Neuronal stem cell (in vitro differentiated cells): ENCODE measurements at regions not wholly inside any gene's neighbourhood (a gene's known extent, or its start where the extent isn't known, plus 50 kb on each side); places are given as distances from the start of the nearest gene placed in this dataset.

Source experiments
- DNase-seq: peaks from one replicate; pipeline ENCODE4 v3.0.0-alpha.2; 2013; ENCODE audit warnings: low spot score
- H2AFZ ChIP-seq: one replicate; pipeline ENCODE4 v1.6.1; 2013; ENCODE audit warnings: mild to moderate bottlenecking, low read length, inconsistent platforms
- H2AK5ac ChIP-seq: 2 replicates; pipeline ENCODE4 v1.6.1; 2013; ENCODE audit warnings: low read depth, mild to moderate bottlenecking, inconsistent platforms, low read length, moderate library complexity, mixed read lengths
- H2BK120ac ChIP-seq: 2 replicates; pipeline ENCODE4 v1.6.1; 2013; ENCODE audit warnings: low read depth, mild to moderate bottlenecking, inconsistent platforms, low read length, moderate library complexity, mixed read lengths
- H2BK12ac ChIP-seq: one replicate; pipeline ENCODE4 v1.6.1; 2013; ENCODE audit warnings: low read length, inconsistent platforms
- H2BK15ac ChIP-seq: 2 replicates; pipeline ENCODE4 v1.6.1; 2013; ENCODE audit warnings: mild to moderate bottlenecking, low read length, inconsistent platforms, mixed read lengths
- H2BK5ac ChIP-seq: one replicate; pipeline ENCODE4 v1.6.1; 2013; ENCODE audit warnings: inconsistent platforms, mild to moderate bottlenecking, low read length, moderate library complexity
- H3K14ac ChIP-seq: one replicate; pipeline ENCODE4 v1.6.1; 2013; ENCODE audit warnings: low read length, inconsistent platforms
- H3K18ac ChIP-seq: 2 replicates; pipeline ENCODE4 v1.6.1; 2013; ENCODE audit warnings: low read length, inconsistent platforms
- H3K23ac ChIP-seq: 2 replicates; pipeline ENCODE4 v1.6.1; 2013; ENCODE audit warnings: low read depth, mild to moderate bottlenecking, mixed read lengths, low read length, inconsistent platforms; ENCODE audit not compliant: poor library complexity
- H3K27ac ChIP-seq: replicated peaks from 3 replicates; pipeline ENCODE4 v1.5.1; 2013; ENCODE audit warnings: low read length, inconsistent platforms
- H3K27me3 ChIP-seq, 3 experiments: 2 replicates each; pipeline ENCODE4 v1.6.1; 2013; ENCODE audit warnings: low read length in 3 of 3, mild to moderate bottlenecking in 2 of 3, inconsistent platforms in 1 of 3, low read depth in 1 of 3, mixed read lengths in 1 of 3, moderate library complexity in 1 of 3; ENCODE audit not compliant: control insufficient read depth in 3 of 3, insufficient read depth in 3 of 3
- H3K36me3 ChIP-seq, 2 donors: replicated peaks in 1 of 2; 2 replicates each; pipeline ENCODE4 v1.6.1; 2013; ENCODE audit warnings: low read length in 2 of 2; ENCODE audit not compliant: control insufficient read depth in 2 of 2, insufficient read depth in 2 of 2
- H3K4ac ChIP-seq: 2 replicates; pipeline ENCODE4 v1.6.1; 2013; ENCODE audit warnings: inconsistent platforms, mild to moderate bottlenecking, low read length, moderate library complexity
- H3K4me1 ChIP-seq, 2 donors: 1 replicate in 1 of 2; 2 replicates in 1 of 2; pipeline ENCODE4 v1.6.1; 2013; ENCODE audit warnings: low read length in 2 of 2, low read depth in 1 of 2; ENCODE audit not compliant: control insufficient read depth in 2 of 2, insufficient read depth in 1 of 2
- H3K4me2 ChIP-seq: one replicate; pipeline ENCODE4 v1.6.1; 2013; ENCODE audit warnings: mild to moderate bottlenecking, low read length, inconsistent platforms; ENCODE audit not compliant: insufficient read depth, poor library complexity, severe bottlenecking
- H3K4me3 ChIP-seq, 2 donors: 2 replicates each; pipeline ENCODE4 v1.5.1; 2013; ENCODE audit warnings: low read length in 2 of 2, mild to moderate bottlenecking in 2 of 2, inconsistent platforms in 1 of 2, moderate library complexity in 1 of 2
- H3K79me1 ChIP-seq: one replicate; pipeline ENCODE4 v1.6.1; 2013; ENCODE audit warnings: low read depth, mild to moderate bottlenecking, inconsistent platforms, low read length, moderate library complexity
- H3K9ac ChIP-seq: one replicate; pipeline ENCODE4 v1.6.1; 2013; ENCODE audit warnings: mild to moderate bottlenecking, low read depth, low read length, inconsistent platforms; ENCODE audit not compliant: poor library complexity
- H3K9me3 ChIP-seq, 2 donors: replicated peaks in 1 of 2; 2 replicates each; pipeline versions ENCODE3 to v1.6.1; 2013; ENCODE audit warnings: low read length in 2 of 2, mild to moderate bottlenecking in 2 of 2, inconsistent platforms in 1 of 2, low read depth in 1 of 2, mixed read lengths in 1 of 2, moderate library complexity in 1 of 2; ENCODE audit not compliant: control insufficient read depth in 2 of 2, insufficient read depth in 1 of 2
- H4K8ac ChIP-seq: one replicate; pipeline ENCODE4 v1.6.1; 2013; ENCODE audit warnings: low read depth, mild to moderate bottlenecking, inconsistent platforms, low read length, moderate library complexity
- H4K91ac ChIP-seq: one replicate; pipeline ENCODE4 v1.6.1; 2013; ENCODE audit warnings: low read length, low read depth, mild to moderate bottlenecking, inconsistent platforms; ENCODE audit not compliant: poor library complexity
- WGBS, 2 donors: extraction: QIAGEN DNeasy Blood & Tissue Kit; methylation state at CpG; one replicate each; pipeline ENCODE4 v1.1.7; 2013; ENCODE audit warnings: missing lambda C conversion rate in 2 of 2, mixed read lengths in 1 of 2; ENCODE audit not compliant: insufficient read length in 2 of 2, insufficient replicate concordance in 1 of 2; ENCODE audit errors: extremely low coverage in 2 of 2; 5-methylcytosine and 5-hydroxymethylcytosine counted together

DNA sequence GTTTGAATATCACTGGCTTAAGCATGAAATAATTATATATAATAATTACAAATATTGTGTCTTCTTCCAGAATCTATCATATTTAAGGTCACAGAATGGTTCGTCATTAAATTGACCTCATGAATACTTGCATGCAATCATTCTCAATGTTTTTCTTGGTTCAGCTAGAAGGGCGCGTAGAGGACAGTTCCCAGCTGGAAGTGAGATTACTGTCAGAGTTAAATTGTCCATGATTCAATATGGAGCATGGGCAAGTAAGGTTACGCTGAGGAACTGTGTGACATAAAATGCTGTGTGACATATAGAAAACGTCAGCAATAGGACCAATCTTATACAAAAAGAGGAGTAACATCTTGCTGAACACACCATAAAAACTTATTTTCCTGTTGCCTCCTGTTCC is 2423.5 kb upstream of the RAG2 start:
- Histone ChIP-seq H3K27me3 (no peaks in the 10 kb centered on the region), H2BK12ac (no peak overlapping the region), H2AK5ac (no peak overlapping the region), H2BK15ac (no peak overlapping the region), H3K4me3 (no peak overlapping the region), H3K79me1 (no peaks in the 10 kb centered on the region), H3K27ac (no peak overlapping the region), H3K4me2 (no peak overlapping the region), H3K18ac (no peak overlapping the region), H3K4me1 (no peaks in the 10 kb centered on the region), H3K36me3 (no peaks in the 10 kb centered on the region), H2BK5ac (no peak overlapping the region), H3K23ac (no peak overlapping the region), H3K9me3 (no peaks in the 10 kb centered on the region), H4K91ac (no peak overlapping the region), H3K9ac (no peak overlapping the region), H2BK120ac (no peak overlapping the region), H4K8ac (no peak overlapping the region), H3K4ac (no peak overlapping the region), H2AFZ (no peak overlapping the region), H3K14ac (no peak overlapping the region)
- no peak for DNase-seq
- WGBS, 2 donors, result no CpG with 5 or more reads among the region's 5 CpGs

DNA sequence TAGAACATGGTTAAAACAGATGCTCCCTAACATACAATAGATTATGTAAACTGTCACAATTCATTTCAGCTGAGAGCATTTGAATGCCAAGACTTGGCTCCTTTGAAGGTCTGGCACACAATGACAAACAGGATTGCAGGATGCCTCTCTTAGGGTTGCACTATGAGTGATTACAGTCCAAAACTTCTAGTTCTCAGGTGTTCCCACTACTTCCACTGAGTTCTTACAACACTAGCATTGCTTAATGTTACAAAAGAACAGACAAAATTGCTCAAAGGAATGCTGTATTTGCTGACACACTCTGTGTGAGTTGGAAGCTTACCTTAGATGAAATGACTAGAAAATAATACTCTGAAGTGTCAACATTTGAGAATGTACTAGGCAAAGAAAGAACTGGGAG is 2413.8 kb upstream of the RAG2 start:
- Histone ChIP-seq H3K27ac (no peak overlapping the region), H3K27me3 (no peaks in the 10 kb centered on the region), H3K18ac (no peak overlapping the region), H2BK12ac (no peak overlapping the region), H2AK5ac (no peak overlapping the region), H3K4ac (no peak overlapping the region), H3K4me2 (no peak overlapping the region), H3K79me1 (no peaks in the 10 kb centered on the region), H3K4me1 (no peaks in the 10 kb centered on the region), H3K36me3 (no peaks in the 10 kb centered on the region), H3K9ac (no peak overlapping the region), H4K91ac (no peak overlapping the region), H2BK15ac (no peak overlapping the region), H2BK5ac (no peak overlapping the region), H4K8ac (no peak overlapping the region), H2AFZ (no peak overlapping the region), H3K14ac (no peak overlapping the region), H3K4me3 (no peak overlapping the region), H3K9me3 (no peaks in the 10 kb centered on the region), H2BK120ac (no peak overlapping the region), H3K23ac (no peak overlapping the region)
- no peak for DNase-seq

DNA sequence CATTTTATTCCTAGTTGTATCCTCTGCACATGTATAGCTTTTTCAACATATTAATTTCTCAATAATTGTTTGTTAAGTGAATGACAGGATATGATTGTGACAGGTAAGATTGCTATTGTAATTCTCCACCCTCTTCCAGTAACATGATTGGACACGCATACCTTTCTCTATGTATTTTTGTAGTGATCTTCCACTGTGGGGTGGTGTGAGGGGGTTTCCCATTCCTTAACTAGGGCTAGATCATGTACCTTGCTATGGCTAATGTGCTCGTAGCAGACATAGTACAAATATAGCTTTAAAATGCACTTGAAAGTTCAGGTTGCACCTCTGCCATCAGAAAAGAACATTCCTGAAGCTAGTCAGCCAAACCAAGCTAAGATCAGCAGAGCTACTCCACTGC is 2392.8 kb upstream of the RAG2 start:
- Histone ChIP-seq H3K27ac (no peak overlapping the region), H3K9ac (no peak overlapping the region), H2BK15ac (no peak overlapping the region), H3K4me1 (no peaks in the 10 kb centered on the region), H3K4me2 (no peak overlapping the region), H3K14ac (no peak overlapping the region), H2BK12ac (no peak overlapping the region), H3K9me3 (no peaks in the 10 kb centered on the region), H3K18ac (no peak overlapping the region), H3K4ac (no peak overlapping the region), H3K36me3 (no peaks in the 10 kb centered on the region), H3K4me3 (no peak overlapping the region), H2AK5ac (no peak overlapping the region), H3K23ac (no peak overlapping the region), H2BK5ac (no peak overlapping the region), H3K27me3 (no peaks in the 10 kb centered on the region), H4K91ac (no peak overlapping the region), H4K8ac (no peak overlapping the region), H2AFZ (no peak overlapping the region), H3K79me1 (no peaks in the 10 kb centered on the region), H2BK120ac (no peak overlapping the region)
- no peak for DNase-seq
- no CpG with 5 or more reads among the region's 2 CpGs for WGBS, 2 donors

DNA sequence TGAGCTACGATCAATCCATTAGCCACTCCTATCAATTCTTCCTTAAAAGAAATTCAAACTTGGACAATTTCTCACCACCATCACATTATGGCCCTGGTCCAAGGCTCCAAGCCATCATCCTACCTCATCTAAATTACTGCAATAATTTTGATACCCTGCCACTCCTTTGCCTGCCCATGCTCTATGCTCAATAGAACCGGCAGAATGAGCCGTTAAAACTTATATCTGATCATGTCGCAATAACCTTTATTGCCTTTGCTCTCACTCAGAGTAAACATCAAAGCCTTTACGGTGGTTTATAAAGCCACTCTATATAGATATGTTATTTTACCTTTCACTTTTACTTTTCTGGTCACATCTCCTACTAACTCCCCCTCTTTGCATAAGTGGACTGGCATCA is 2392.1 kb upstream of the RAG2 start:
- Histone ChIP-seq H3K4me1 (no peaks in the 10 kb centered on the region), H2BK12ac (no peak overlapping the region), H3K27me3 (no peaks in the 10 kb centered on the region), H3K9me3 (no peaks in the 10 kb centered on the region), H3K18ac (no peak overlapping the region), H4K91ac (no peak overlapping the region), H3K4me2 (no peak overlapping the region), H2AK5ac (no peak overlapping the region), H3K23ac (no peak overlapping the region), H2AFZ (no peak overlapping the region), H3K4me3 (no peak overlapping the region), H3K79me1 (no peaks in the 10 kb centered on the region), H3K4ac (no peak overlapping the region), H3K9ac (no peak overlapping the region), H3K36me3 (no peaks in the 10 kb centered on the region), H3K14ac (no peak overlapping the region), H2BK5ac (no peak overlapping the region), H2BK15ac (no peak overlapping the region), H4K8ac (no peak overlapping the region), H3K27ac (no peak overlapping the region), H2BK120ac (no peak overlapping the region)
- WGBS, 2 donors, result no CpG with 5 or more reads among the region's 5 CpGs
- no peak for DNase-seq
